ENCODE measurements at regions not wholly inside any gene's neighbourhood (a gene's known extent, or its start where the extent isn't known, plus 50 kb on each side); places are given as distances from the start of the nearest gene placed in this dataset.

- H3K27ac ChIP-seq (ENCODE audit: insufficient read depth, low read length) = no peak overlapping the region
- dilution Hi-C loops (cut with HindIII; ENCODE audit: low sequenced_read_pairs, unreplicated experiment) (no loop called here), intact Hi-C loops (cut with micrococcal nuclease) (no loop called here), in situ Hi-C loops (cut with MboI; ENCODE audit: low sequenced_read_pairs) (no loop called here)
- no peaks in the 10 kb centered on the region for H3K27me3 ChIP-seq (ENCODE audit: control insufficient read depth, insufficient read depth, low read length)
- no peak overlapping the region for H2BK15ac ChIP-seq (ENCODE audit: low read depth, low read length)
- no peaks in the 10 kb centered on the region for H3K36me3 ChIP-seq (ENCODE audit: control insufficient read depth, insufficient read depth, low read length)
- no peak overlapping the region for H2AK5ac ChIP-seq (ENCODE audit: low read depth, low read length)
- no peak overlapping the region for H2BK120ac ChIP-seq (ENCODE audit: low read depth, low read length)
- H3K56ac ChIP-seq (ENCODE audit: extremely low read depth, insufficient read depth, low read length) = no peak overlapping the region
- WGBS, 2 experiments (ENCODE audit: extremely low coverage in 2 of 2, insufficient read length in 1 of 2) = 20% methylated on average over 1 of the region's 6 CpGs; no CpG with 5 or more reads in 1 of the 2 experiments
- ChIA-PET CTCF (no interaction called here), POLR2A (ENCODE audit: unreplicated experiment) (no interaction called here)
- H3K18ac ChIP-seq (ENCODE audit: low read depth, low read length) = no peak overlapping the region
- no peaks in the 10 kb centered on the region for H3K79me1 ChIP-seq (ENCODE audit: low read depth in 1 of 2, low read length in 2 of 2)
- no peak overlapping the region for H2BK5ac ChIP-seq (ENCODE audit: low read depth, low read length, poor library complexity, severe bottlenecking)
- DNase-seq (peak; percentile 4), ATAC-seq (ENCODE audit: low read depth) (no peak)
- TF ChIP-seq NFE2L2 (IDR thresholded peaks at IDR 0.05; ENCODE audit: low read depth, low read length) = no peak
- H4K91ac ChIP-seq (ENCODE audit: insufficient read depth, low read depth, low read length) = no peak overlapping the region
- no TSS peak for BruUV-seq (replicated peaks)
- no peak overlapping the region for H3K4me2 ChIP-seq (ENCODE audit: low read depth, low read length)
- H3K23ac ChIP-seq (ENCODE audit: low read depth, low read length) = no peak overlapping the region
- H3K4ac ChIP-seq (ENCODE audit: low read depth, low read length) = no peak overlapping the region
- H3K4me1 ChIP-seq (ENCODE audit: control insufficient read depth, insufficient read depth, low read length) = no peaks in the 10 kb centered on the region
- no peak overlapping the region for H4K8ac ChIP-seq (ENCODE audit: low read depth in 2 of 2, low read length in 2 of 2)
- no peak overlapping the region for H2AFZ ChIP-seq (replicated peaks; ENCODE audit: low read length, poor library complexity)
- H3K4me3 ChIP-seq (ENCODE audit: insufficient read depth, low read depth, low read length) = no peak overlapping the region
- no peak overlapping the region for H3K9ac ChIP-seq (ENCODE audit: low read depth, low read length)
- no peak overlapping the region for H2BK20ac ChIP-seq (ENCODE audit: low read depth, low read length)
- no peaks in the 10 kb centered on the region for H3K9me1 ChIP-seq (ENCODE audit: insufficient read depth, low read length)
- no peaks in the 10 kb centered on the region for H3K9me3 ChIP-seq (ENCODE audit: control insufficient read depth, insufficient read depth, low read length)
- no peaks in the 10 kb centered on the region for H4K20me1 ChIP-seq (ENCODE audit: insufficient read depth, low read length)
- H2AK9ac ChIP-seq (replicated peaks; ENCODE audit: low read depth, low read length, poor library complexity) = no peak overlapping the region
- no peak overlapping the region for H4K5ac ChIP-seq (ENCODE audit: low read depth, low read length)
- H3K14ac ChIP-seq (replicated peaks; ENCODE audit: low read depth, low read length) = no peak overlapping the region
Observed at GRCh38 chr12:77667101-77667500, 163.6 kb upstream of the NAV3 start.

Measured in IMR-90 (cell line).